ENCODE measurements at regions not wholly inside any gene's neighbourhood (a gene's known extent, or its start where the extent isn't known, plus 50 kb on each side); places are given as distances from the start of the nearest gene placed in this dataset.

DNA sequence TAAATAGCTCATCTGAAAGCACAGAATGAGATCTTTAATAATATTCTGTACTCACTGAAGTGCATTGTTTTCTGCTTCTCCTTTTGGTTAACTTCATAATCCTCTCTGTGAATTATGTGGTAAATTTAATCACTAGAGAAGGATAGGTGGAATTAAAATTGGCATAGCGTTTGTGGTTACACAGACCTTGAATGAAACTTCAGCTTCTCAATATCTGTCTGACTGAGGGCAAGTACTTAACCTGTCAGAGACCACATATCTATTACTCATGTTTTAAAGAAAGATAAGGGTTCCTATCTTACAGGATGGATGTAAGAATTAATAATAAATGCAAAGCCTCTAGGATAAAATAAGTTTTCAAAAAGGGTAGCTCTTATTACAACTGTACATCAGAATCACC lies 861.8 kb downstream of the TRIB2 start:
- TF ChIP-seq, protein P1, sequence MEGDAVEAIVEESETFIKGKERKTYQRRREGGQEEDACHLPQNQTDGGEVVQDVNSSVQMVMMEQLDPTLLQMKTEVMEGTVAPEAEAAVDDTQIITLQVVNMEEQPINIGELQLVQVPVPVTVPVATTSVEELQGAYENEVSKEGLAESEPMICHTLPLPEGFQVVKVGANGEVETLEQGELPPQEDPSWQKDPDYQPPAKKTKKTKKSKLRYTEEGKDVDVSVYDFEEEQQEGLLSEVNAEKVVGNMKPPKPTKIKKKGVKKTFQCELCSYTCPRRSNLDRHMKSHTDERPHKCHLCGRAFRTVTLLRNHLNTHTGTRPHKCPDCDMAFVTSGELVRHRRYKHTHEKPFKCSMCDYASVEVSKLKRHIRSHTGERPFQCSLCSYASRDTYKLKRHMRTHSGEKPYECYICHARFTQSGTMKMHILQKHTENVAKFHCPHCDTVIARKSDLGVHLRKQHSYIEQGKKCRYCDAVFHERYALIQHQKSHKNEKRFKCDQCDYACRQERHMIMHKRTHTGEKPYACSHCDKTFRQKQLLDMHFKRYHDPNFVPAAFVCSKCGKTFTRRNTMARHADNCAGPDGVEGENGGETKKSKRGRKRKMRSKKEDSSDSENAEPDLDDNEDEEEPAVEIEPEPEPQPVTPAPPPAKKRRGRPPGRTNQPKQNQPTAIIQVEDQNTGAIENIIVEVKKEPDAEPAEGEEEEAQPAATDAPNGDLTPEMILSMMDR (IDR thresholded peaks at IDR 0.05; ENCODE audit: low read depth, low read length, poor library complexity, severe bottlenecking): no peak
- no peak for TF ChIP-seq EZH2phosphoT487 (IDR thresholded peaks at IDR 0.05; ENCODE audit: borderline replicate concordance, low read length)

All from DOHH2 (cell line).